GM23248 (cell line): ENCODE measurements at regions not wholly inside any gene's neighbourhood (a gene's known extent, or its start where the extent isn't known, plus 50 kb on each side); places are given as distances from the start of the nearest gene placed in this dataset.
"Not testable (repeated sequence)": the region's sequence is repeated elsewhere in the genome, so short reads cannot be mapped to it uniquely, and the experiment has no call there.

ENCODE experiments used
- DNase-seq: peaks from one replicate; pipeline ENCODE4 v3.0.0-alpha.2; 2015
- H2AFZ ChIP-seq: fragments of 200-600 bp; sonication (generic); 2 replicates; pipeline ENCODE4 v1.6.1; 2016; ENCODE audit warnings: antibody characterized with exemption
- H3F3A ChIP-seq: fragments of 200-600 bp; sonication (generic); 2 replicates; pipeline ENCODE4 v1.6.1; 2016; ENCODE audit warnings: mild to moderate bottlenecking, antibody characterized with exemption, mixed run types; ENCODE audit not compliant: insufficient read depth
- H3K27ac ChIP-seq: fragments of 200-600 bp; sonication (generic); 2 replicates; pipeline ENCODE4 v1.5.1; 2016; ENCODE audit warnings: mild to moderate bottlenecking
- H3K27me3 ChIP-seq: fragments of 200-600 bp; sonication (generic); replicated peaks from 2 replicates; pipeline ENCODE4 v1.6.1; 2016; ENCODE audit warnings: mild to moderate bottlenecking; ENCODE audit not compliant: insufficient read depth
- H3K36me3 ChIP-seq: fragments of 200-600 bp; sonication (generic); 2 replicates; pipeline ENCODE4 v1.6.1; 2016; ENCODE audit warnings: low read depth, mild to moderate bottlenecking
- H3K4me1 ChIP-seq: fragments of 200-600 bp; sonication (generic); 2 replicates; pipeline ENCODE4 v1.6.1; 2016; ENCODE audit warnings: mild to moderate bottlenecking; ENCODE audit not compliant: insufficient read depth
- H3K4me2 ChIP-seq: fragments of 200-600 bp; sonication (generic); one replicate; pipeline ENCODE4 v1.6.1; 2016; ENCODE audit warnings: mild to moderate bottlenecking; ENCODE audit not compliant: unreplicated experiment
- H3K4me3 ChIP-seq: fragments of 200-600 bp; sonication (generic); 2 replicates; pipeline ENCODE4 v1.5.1; 2016; ENCODE audit warnings: mild to moderate bottlenecking
- H3K79me2 ChIP-seq: fragments of 200-600 bp; sonication (generic); 2 replicates; pipeline ENCODE4 v1.6.1; 2016; ENCODE audit warnings: mild to moderate bottlenecking; ENCODE audit not compliant: insufficient read depth
- H3K9ac ChIP-seq: fragments of 200-600 bp; sonication (generic); 2 replicates; pipeline ENCODE4 v1.6.1; 2016; ENCODE audit warnings: mild to moderate bottlenecking
- H3K9me2 ChIP-seq: fragments of 200-600 bp; sonication (generic); 2 replicates; pipeline ENCODE4 v1.6.1; 2016; ENCODE audit warnings: mixed run types, mild to moderate bottlenecking, moderate library complexity; ENCODE audit not compliant: insufficient read depth
- H3K9me3 ChIP-seq: fragments of 200-600 bp; sonication (generic); one replicate; pipeline ENCODE4 v1.6.1; 2017; ENCODE audit warnings: low read depth
- H4K20me1 ChIP-seq: fragments of 200-600 bp; sonication (generic); 2 replicates; pipeline ENCODE4 v1.6.0; 2016; ENCODE audit not compliant: insufficient read depth
- EZH2 ChIP-seq: fragments of 200-600 bp; sonication (generic); IDR thresholded peaks from 2 replicates; pipeline ENCODE4 v1.6.1; 2018; ENCODE audit warnings: antibody characterized with exemption, mild to moderate bottlenecking; ENCODE audit not compliant: insufficient read depth, poor library complexity, severe bottlenecking
- EZH2phosphoT487 ChIP-seq: fragments of 200-600 bp; sonication (generic); IDR thresholded peaks from 2 replicates; pipeline ENCODE4 v1.6.1; 2018; ENCODE audit warnings: antibody characterized with exemption, moderate library complexity, mild to moderate bottlenecking, low read depth; ENCODE audit not compliant: insufficient read depth
- WGBS, 2 experiments: methylation state at CpG; one replicate each; pipeline ENCODE4 v1.1.6; 2015 to 2017; ENCODE audit warnings: low lambda C conversion rate in 2 of 2, low coverage in 1 of 2; ENCODE audit errors: missing lambda C conversion rate in 2 of 2; 5-methylcytosine and 5-hydroxymethylcytosine counted together
- in situ Hi-C: fragments of 300-500 bp; cut with MboI; formaldehyde crosslinking; loops from 2 replicates; pipeline ENCODE4 v1.15.0; 2020

DNA sequence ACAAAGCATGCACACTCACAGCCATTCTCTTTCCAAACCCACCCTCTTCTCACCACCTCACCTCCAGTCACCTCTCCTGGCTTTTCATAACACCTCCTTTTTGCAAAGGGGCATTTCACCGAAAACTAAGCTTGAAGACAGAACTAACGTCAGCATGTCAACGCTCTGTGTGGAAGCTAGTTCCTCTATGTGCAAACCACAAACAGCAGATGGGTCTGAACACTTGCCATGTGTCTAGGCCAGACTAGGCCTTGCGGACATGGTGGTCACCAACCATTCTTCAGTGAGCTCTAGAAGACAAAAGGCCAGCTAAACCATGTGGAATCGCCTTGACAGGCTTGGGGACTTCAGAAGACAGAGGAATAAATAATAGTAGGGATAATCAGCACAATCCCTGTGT, 148.5 kb downstream of the TXNL1 start:
- Histone ChIP-seq H3K36me3 (no peaks in the 10 kb centered on the region), H3K4me1 (no peaks in the 10 kb centered on the region), H3K4me3 (no peak overlapping the region), H3K9ac (no peak overlapping the region), H3F3A (no peaks in the 10 kb centered on the region), H4K20me1 (no peaks in the 10 kb centered on the region), H3K27ac (no peak overlapping the region), H3K4me2 (no peak overlapping the region), H3K27me3 (peaks cover 27% of the 10 kb centered on the region), H3K9me2 (no peaks in the 10 kb centered on the region), H3K9me3 (no peaks in the 10 kb centered on the region), H2AFZ (no peak overlapping the region), H3K79me2 (no peaks in the 10 kb centered on the region)
- in situ Hi-C loops, result no loop called here
- TF ChIP-seq EZH2phosphoT487 (no peak), EZH2 (no peak)
- no peak for DNase-seq
- WGBS, 2 experiments, result 62 to 64% methylated on average over 5 of the region's 5 CpGs

DNA sequence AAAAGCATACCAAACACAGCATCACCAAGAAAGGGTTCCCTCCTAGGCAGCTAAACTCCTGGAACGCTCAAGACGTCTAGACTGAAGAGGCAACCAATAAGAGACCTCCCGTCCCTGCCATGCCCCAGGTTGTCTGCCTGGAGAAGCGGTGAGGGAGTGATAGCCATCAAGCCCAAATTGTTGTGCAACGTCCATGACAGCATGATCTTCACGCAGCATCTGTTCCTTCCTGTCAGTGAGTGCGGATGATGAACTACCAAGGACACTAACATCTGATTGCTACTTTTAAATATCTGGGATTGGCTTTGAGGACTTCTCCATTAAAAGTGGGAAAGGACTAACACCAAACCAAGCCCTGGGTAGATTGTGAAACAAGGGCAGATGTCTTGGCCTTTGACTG, 149.7 kb downstream of the TXNL1 start:
- no peak overlapping the region for H3K9ac ChIP-seq
- DNase-seq, result no peak
- no peak overlapping the region for H3K27ac ChIP-seq
- H3K9me3 ChIP-seq, result no peaks in the 10 kb centered on the region
- no peak overlapping the region for H3K4me2 ChIP-seq
- H3K4me3 ChIP-seq, result no peak overlapping the region
- no peaks in the 10 kb centered on the region for H3K79me2 ChIP-seq
- TF ChIP-seq EZH2 (no peak), EZH2phosphoT487 (no peak)
- no peak overlapping the region for H2AFZ ChIP-seq
- H3F3A ChIP-seq, result no peaks in the 10 kb centered on the region
- no peaks in the 10 kb centered on the region for H3K36me3 ChIP-seq
- H3K27me3 ChIP-seq, result peaks cover 27% of the 10 kb centered on the region
- no peaks in the 10 kb centered on the region for H3K9me2 ChIP-seq
- in situ Hi-C loops, result no loop called here
- WGBS, 2 experiments, result 69 to 74% methylated on average over 7 of the region's 7 CpGs
- H4K20me1 ChIP-seq, result no peaks in the 10 kb centered on the region
- no peaks in the 10 kb centered on the region for H3K4me1 ChIP-seq

DNA sequence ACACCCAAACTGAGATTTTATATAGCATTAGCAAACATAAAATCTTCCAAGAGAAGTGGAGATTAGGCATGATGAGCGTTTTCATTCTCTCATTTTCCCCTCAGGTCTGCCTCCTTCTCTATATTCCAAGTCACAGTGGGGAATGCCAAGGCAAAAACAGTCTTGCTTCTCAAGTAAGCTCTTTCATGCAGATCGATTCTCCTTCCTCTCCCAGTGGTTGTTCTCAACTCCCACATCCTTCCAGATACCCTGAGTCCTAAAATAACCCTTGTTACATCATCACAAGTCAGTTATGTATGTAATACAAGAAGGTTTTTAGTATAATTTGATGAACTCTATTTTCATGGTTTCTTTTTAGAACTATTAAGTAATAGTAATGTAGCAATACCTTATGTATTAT, 150.6 kb downstream of the TXNL1 start:
- no peak overlapping the region for H3K4me2 ChIP-seq
- H2AFZ ChIP-seq, result no peak overlapping the region
- no peaks in the 10 kb centered on the region for H3K9me2 ChIP-seq
- 40 to 46% methylated on average over 2 of the region's 2 CpGs for WGBS, 2 experiments
- H3K79me2 ChIP-seq, result no peaks in the 10 kb centered on the region
- no peaks in the 10 kb centered on the region for H3F3A ChIP-seq
- no peak overlapping the region for H3K9ac ChIP-seq
- H3K27ac ChIP-seq, result no peak overlapping the region
- peaks cover 21% of the 10 kb centered on the region for H3K27me3 ChIP-seq
- H3K4me3 ChIP-seq, result no peak overlapping the region
- H3K9me3 ChIP-seq, result no peaks in the 10 kb centered on the region
- no peaks in the 10 kb centered on the region for H4K20me1 ChIP-seq
- no peaks in the 10 kb centered on the region for H3K36me3 ChIP-seq
- in situ Hi-C loops, result no loop called here
- no peak for DNase-seq
- TF ChIP-seq EZH2phosphoT487, result no peak
- no peak for TF ChIP-seq EZH2
- no peaks in the 10 kb centered on the region for H3K4me1 ChIP-seq

DNA sequence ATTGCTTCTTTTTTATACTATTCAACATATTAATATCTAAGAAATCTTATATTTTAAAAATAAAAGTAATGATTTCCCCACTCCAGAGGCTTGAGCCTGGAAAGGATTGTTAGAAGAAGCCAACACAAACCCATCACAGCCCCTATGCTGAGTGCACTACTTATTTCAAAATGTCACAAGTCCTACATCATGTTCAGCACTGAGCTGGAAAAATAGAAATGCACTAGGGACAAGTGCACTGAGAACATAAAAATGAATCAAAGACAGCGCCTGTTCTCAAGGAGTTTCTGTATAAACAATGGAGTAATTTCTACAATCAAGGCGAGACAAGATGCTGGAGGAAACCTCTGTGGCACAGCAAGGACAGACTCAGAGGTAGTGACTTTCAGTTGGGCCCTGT, 155.0 kb downstream of the TXNL1 start:
- no peaks in the 10 kb centered on the region for H3K4me1 ChIP-seq
- peaks cover 7% of the 10 kb centered on the region; the same call in 1 of the 2 replicates for H3K27me3 ChIP-seq
- no peak overlapping the region for H3K4me2 ChIP-seq
- H4K20me1 ChIP-seq, result no peaks in the 10 kb centered on the region
- WGBS, 2 experiments, result 45 to 59% methylated on average over 2 of the region's 2 CpGs
- H2AFZ ChIP-seq, result no peak overlapping the region
- DNase-seq, result no peak
- H3K9ac ChIP-seq, result no peak overlapping the region
- H3K79me2 ChIP-seq, result no peaks in the 10 kb centered on the region
- in situ Hi-C loops, result no loop called here
- no peak overlapping the region for H3K27ac ChIP-seq
- no peaks in the 10 kb centered on the region for H3K9me3 ChIP-seq
- no peak overlapping the region for H3K4me3 ChIP-seq
- no peaks in the 10 kb centered on the region for H3K9me2 ChIP-seq
- no peaks in the 10 kb centered on the region for H3F3A ChIP-seq
- no peaks in the 10 kb centered on the region for H3K36me3 ChIP-seq
- TF ChIP-seq EZH2phosphoT487, result no peak
- TF ChIP-seq EZH2, result no peak

DNA sequence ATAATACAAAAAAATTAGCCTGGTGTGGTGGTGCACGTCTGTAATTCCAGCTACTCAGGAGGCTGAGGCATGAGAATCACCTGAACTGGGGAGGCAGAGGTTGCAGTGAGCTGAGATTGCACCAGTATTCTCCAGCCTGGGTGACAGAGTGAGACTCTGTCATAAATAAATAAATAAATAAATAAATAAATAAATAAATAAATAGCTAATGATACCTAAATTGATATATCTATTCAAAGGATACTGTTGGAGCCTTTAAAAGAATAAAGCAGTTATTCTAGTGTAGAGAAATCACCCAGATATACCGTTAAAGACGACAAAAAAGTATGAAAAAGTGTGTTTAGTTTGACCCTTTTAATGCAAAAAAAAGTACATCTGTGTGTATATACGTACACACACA, 155.6 kb downstream of the TXNL1 start:
- H3K4me1 ChIP-seq, H3K4me2 ChIP-seq, H3K9me2 ChIP-seq, in situ Hi-C loops, H3K36me3 ChIP-seq, H3K9me3 ChIP-seq, H4K20me1 ChIP-seq, H3K4me3 ChIP-seq, H3F3A ChIP-seq, H3K79me2 ChIP-seq, H3K9ac ChIP-seq, H3K27ac ChIP-seq, H3K27me3 ChIP-seq, DNase-seq, H2AFZ ChIP-seq: not testable (repeated sequence)
- 73 to 76% methylated on average over 4 of the region's 4 CpGs for WGBS, 2 experiments
